Muscle layer of colon (tissue), 2 donors: ENCODE measurements at regions not wholly inside any gene's neighbourhood (a gene's known extent, or its start where the extent isn't known, plus 50 kb on each side); places are given as distances from the start of the nearest gene placed in this dataset.

Experiments used
- H3K27ac ChIP-seq: one replicate; pipeline ENCODE4 v1.7.0; 2013; ENCODE audit warnings: low read depth, mild to moderate bottlenecking, low read length, moderate library complexity
- H3K27me3 ChIP-seq, 2 donors: one replicate each; pipeline ENCODE4 v1.7.0; 2013; ENCODE audit warnings: low read length in 2 of 2, mild to moderate bottlenecking in 2 of 2; ENCODE audit not compliant: insufficient read depth in 2 of 2, control insufficient read depth in 1 of 2
- H3K36me3 ChIP-seq: one replicate; pipeline ENCODE4 v1.7.0; 2013; ENCODE audit warnings: mild to moderate bottlenecking, low read length; ENCODE audit not compliant: insufficient read depth
- H3K4me1 ChIP-seq: one replicate; pipeline ENCODE4 v1.7.0; 2013; ENCODE audit warnings: mild to moderate bottlenecking, low read length; ENCODE audit not compliant: insufficient read depth
- H3K4me3 ChIP-seq, 2 donors: one replicate each; pipeline ENCODE4 v1.7.0; 2013; ENCODE audit warnings: low read length in 2 of 2, low read depth in 1 of 2, mild to moderate bottlenecking in 1 of 2, moderate library complexity in 1 of 2
- H3K9ac ChIP-seq: one replicate; pipeline ENCODE4 v1.7.0; 2013; ENCODE audit warnings: low read length
- H3K9me3 ChIP-seq: one replicate; pipeline ENCODE4 v1.7.0; 2013; ENCODE audit warnings: mild to moderate bottlenecking, low read length
- donor health status: abdominal sarcoma.
- donor health status: Adenocarcinoma of cecum.

DNA sequence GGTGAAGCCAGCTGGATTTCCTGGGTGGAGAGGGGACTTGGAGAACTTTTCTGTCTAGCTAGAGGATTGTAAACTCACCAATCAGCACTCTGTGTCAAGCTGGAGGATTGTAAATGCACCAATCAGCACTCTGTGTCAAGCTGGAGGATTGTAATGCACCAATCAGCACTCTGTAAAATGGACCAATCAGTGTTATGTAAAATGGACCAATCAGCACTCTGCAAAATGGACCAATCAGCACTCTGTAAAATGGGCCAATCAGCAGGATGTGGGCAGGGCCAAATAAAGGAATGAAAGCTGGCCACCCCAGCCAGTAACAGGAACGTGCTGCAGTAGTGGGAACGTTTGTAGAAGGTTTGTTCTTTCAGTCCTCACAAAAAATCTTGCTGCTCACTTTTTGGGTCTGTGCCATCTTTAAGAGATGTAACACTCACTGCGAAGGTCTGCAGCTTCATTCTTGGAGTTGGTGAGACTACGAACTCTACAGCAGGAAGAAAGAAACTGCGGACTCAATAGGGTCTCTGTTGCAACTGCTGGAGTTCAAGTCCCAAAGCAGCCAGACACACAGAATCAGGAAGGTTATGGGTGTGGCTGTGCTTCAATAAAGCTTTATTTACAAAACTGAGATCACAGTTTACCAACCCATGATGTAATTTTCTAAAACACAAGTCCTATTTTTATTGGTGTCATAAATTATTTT lies 145.7 kb upstream of the ERCC6L2 start:
- Histone ChIP-seq H3K9ac (no peak overlapping the region), H3K9me3 (no peaks in the 10 kb centered on the region), H3K27ac (no peak overlapping the region), H3K36me3 (no peaks in the 10 kb centered on the region), H3K4me1 (peaks cover 5% of the 10 kb centered on the region), H3K27me3 (no peaks in the 10 kb centered on the region), H3K4me3 (no peak overlapping the region)

DNA sequence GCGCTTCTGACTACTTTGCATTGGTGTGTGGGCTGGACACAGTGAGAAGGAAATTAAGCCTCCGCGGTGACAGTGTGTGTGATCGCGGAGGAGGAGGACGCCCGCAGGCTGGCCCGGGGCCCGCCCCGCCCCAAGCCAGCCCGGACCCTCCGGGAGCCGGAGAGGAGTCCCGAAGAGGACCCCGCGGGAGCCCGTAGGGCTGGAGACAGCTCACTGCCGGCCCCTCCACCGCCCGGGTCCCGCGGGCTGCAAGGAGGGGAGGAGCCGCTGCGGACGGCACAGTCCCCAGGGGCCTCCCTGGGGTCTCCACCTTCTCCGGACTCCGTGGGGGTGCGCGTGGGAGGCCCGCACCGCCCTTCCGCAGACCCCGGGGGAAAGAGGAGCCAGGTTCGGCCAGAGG lies 146.4 kb upstream of the ERCC6L2 start:
- Histone ChIP-seq H3K36me3 (no peaks in the 10 kb centered on the region), H3K27ac (no peak overlapping the region), H3K9ac (no peak overlapping the region), H3K9me3 (no peaks in the 10 kb centered on the region), H3K27me3 (no peaks in the 10 kb centered on the region), H3K4me1 (peaks cover 5% of the 10 kb centered on the region), H3K4me3 (no peak overlapping the region)

DNA sequence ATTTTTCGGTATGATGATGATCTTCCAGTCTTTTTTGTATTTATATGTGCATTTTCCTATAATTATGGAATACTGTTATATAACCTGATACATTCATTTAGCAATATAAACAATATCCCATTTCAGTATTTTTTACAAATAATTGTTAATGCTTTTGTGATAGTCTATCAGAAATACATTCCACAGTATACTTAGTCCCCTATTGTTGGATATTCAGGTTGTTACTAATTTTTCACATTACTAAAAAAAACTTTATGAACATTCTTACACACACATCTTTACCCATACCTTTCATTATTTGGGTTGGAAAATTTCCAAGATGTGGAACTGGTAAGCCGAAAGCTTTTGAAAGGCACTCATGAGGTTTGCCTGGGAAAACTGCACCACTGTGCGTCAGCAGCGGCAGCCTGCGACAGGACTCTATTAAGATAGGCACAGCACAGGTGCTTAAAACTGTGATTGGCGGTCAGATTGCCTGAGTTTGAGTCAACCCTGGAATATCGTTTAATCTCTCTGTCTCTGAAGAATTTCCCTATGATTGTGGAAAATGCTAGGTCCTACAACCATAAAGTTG lies 147.5 kb upstream of the ERCC6L2 start:
- H3K9me3 ChIP-seq: no peaks in the 10 kb centered on the region

DNA sequence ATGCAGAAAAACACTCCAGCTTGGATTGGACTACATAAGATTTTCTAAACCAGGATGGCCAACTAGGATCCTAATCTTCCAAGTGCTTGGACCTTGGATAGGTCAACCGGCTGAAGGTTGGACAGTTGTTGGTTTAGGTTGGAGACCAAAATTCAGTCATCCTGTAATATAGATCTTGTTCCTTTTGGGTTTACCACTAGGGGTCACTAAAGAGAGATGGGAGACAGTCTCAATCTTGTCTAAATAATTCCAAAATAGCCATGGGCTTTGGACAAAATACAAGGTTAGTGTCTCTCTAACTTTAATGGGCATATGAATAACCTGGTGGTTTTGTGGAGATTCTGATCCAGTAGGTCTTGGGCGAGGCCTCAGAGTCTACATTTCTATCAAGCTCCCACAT lies 148.7 kb upstream of the ERCC6L2 start:
- H3K9me3 ChIP-seq: no peaks in the 10 kb centered on the region
- no peak overlapping the region for H3K9ac ChIP-seq
- no peaks in the 10 kb centered on the region for H3K27me3 ChIP-seq
- peaks cover 5% of the 10 kb centered on the region for H3K4me1 ChIP-seq
- no peak overlapping the region for H3K27ac ChIP-seq
- no peak overlapping the region for H3K4me3 ChIP-seq
- H3K36me3 ChIP-seq: no peaks in the 10 kb centered on the region

More for the DNA sequence above, 147.5 kb upstream of the ERCC6L2 start:
- Histone ChIP-seq H3K9ac (no peak overlapping the region), H3K27me3 (no peaks in the 10 kb centered on the region), H3K4me3 (no peak overlapping the region), H3K36me3 (no peaks in the 10 kb centered on the region), H3K4me1 (peaks cover 5% of the 10 kb centered on the region), H3K27ac (no peak overlapping the region)

DNA sequence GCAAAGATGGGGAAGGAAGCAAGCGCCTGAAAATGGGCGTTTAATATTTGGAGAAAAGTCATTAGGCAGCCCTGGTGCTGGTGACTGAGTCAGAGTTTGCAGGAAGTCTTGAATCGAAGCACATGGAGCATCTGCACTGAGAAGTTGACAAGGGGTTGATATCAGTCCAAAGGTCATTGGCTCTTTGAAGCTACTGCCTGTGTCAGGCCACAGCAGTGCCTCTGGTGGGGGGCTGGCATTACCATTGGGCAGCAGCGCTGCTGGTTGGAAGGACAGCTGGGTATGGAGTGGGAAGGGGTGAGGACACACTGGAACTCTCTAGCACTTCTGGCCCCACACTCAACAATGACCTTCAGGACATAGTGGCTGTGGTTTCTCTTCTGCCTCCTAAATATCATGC lies 150.4 kb upstream of the ERCC6L2 start:
- Histone ChIP-seq H3K36me3 (no peaks in the 10 kb centered on the region), H3K27ac (no peak overlapping the region), H3K9me3 (no peaks in the 10 kb centered on the region), H3K4me3 (no peak overlapping the region), H3K27me3 (no peaks in the 10 kb centered on the region), H3K4me1 (peaks cover 5% of the 10 kb centered on the region), H3K9ac (no peak overlapping the region)

DNA sequence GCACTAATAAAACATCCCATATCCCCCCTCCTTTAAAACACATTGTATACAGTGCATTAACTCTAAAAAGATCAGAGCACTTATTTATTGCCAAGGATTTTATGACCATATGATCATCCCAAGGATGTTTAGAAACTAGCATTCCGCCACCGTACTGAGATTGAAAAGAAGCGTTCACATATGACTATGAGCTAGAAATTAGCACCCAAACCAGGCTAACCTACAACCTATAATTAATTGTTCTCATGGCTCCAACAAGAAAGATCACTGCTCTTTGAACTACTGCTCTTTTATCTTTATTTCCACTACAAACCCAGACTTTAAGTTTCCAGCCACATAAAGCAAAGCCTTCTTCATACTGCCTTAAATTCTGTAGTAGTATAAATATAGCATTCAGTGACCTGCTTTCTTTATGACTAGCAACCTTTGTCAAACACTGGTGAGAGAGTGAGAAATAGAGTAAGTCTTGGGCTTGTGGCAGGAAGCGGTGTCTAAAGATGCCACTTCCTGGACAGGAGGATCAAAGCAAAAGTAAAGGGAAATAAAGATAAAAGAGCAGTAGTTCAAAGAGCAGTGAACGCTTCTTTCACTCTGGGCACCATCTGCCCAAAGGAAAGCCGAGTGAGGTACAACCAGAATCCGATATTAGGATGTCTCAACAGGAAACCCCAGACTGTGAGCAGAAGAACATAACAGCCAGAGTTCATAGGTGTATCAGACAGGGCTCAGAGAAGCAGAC lies 151.1 kb upstream of the ERCC6L2 start:
- Histone ChIP-seq H3K4me3 (no peak overlapping the region), H3K27ac (no peak overlapping the region), H3K27me3 (no peaks in the 10 kb centered on the region), H3K4me1 (peaks cover 5% of the 10 kb centered on the region), H3K9me3 (no peaks in the 10 kb centered on the region), H3K36me3 (no peaks in the 10 kb centered on the region), H3K9ac (no peak overlapping the region)

DNA sequence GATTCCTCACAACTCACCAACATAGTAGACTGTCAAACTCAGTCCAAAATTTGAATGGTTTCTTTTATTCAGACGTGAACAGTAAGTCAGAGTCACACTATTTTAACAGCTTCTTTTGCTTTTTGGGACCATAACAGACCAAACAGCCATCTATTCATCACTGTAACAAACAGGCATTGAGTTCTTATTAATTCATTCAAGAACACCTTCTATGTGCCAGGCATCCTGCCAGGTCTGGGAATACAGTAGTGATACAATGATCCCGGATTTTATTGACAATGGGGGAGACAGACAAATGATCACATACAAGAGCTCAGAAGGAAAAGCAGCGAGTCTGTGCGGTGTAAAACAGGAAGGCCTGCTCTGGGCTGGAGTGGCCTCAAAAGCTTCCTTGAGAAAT lies 153.3 kb upstream of the ERCC6L2 start:
- peaks cover 3% of the 10 kb centered on the region for H3K4me1 ChIP-seq
- H3K36me3 ChIP-seq: no peaks in the 10 kb centered on the region
- no peak overlapping the region for H3K9ac ChIP-seq
- H3K9me3 ChIP-seq: no peaks in the 10 kb centered on the region
- H3K27ac ChIP-seq: no peak overlapping the region
- no peaks in the 10 kb centered on the region for H3K27me3 ChIP-seq
- H3K4me3 ChIP-seq: no peak overlapping the region

DNA sequence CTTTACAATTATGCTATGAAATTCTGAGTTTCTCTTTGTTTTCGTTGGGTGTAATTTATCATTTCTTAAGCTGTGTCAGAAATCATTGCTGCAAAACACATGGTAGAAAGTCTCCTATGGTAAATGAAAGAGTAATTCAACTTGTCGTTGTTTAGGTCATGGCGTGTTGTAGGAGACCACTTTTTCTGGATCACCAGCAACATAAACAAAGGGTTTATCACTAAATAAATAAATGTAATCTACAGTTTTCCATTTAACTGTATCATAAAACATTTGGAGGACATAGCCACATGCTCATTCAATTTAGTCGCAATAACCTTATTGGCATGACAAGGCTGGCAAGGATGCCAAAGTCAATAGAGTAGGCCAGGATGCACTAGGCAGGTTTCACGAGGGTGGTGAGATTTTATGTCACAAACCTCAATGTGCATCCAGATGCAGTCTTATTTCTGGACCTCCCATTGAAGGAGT lies 154.4 kb upstream of the ERCC6L2 start:
- no peaks in the 10 kb centered on the region for H3K9me3 ChIP-seq
- H3K27ac ChIP-seq: no peak overlapping the region

DNA sequence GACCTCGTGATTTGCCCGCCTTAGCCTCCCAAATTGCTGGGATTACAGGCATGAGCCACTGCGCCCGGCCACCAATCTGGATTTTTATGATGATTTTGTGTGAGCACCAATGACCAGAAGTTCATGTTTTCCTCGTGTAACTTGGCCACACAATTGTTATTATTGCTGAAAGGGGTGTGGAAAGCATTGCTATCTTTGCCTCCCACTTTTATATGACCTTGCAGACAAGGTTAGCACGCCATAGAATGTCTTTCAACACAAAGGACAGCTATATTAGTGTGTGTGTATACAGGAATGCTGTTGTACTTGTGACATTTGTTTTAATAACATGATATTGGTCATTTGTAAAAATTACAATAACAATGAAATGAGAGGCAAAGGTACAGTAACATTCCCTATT lies 155.0 kb upstream of the ERCC6L2 start:
- Histone ChIP-seq H3K4me1 (no peaks in the 10 kb centered on the region), H3K9ac (no peak overlapping the region), H3K27me3 (no peaks in the 10 kb centered on the region), H3K36me3 (no peaks in the 10 kb centered on the region), H3K27ac (no peak overlapping the region), H3K9me3 (no peaks in the 10 kb centered on the region), H3K4me3 (no peak overlapping the region)

More for the DNA sequence above, 154.4 kb upstream of the ERCC6L2 start:
- Histone ChIP-seq H3K9ac (no peak overlapping the region), H3K4me1 (no peaks in the 10 kb centered on the region), H3K27me3 (no peaks in the 10 kb centered on the region), H3K4me3 (no peak overlapping the region), H3K36me3 (no peaks in the 10 kb centered on the region)

DNA sequence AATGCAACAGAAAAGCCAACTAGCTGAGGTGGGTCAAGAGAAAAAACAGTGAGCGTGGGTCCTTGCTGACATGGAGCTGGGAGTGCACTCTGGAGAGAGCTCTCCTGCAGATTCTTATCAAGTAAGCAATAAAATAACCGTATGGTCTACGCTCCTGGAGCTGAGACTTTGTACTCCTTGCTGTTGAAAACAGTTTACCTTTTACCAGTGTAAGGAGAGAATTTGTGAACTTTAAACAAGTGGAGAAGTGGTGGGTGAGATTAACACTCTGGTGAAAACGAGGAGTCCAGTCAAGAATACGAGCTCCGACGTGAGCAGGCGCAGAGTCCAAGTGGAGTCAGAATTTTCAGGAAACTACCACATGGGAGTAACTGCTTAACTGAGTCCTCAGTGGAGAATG lies 156.1 kb upstream of the ERCC6L2 start:
- Histone ChIP-seq H3K27ac (no peak overlapping the region), H3K4me3 (no peak overlapping the region), H3K9me3 (no peaks in the 10 kb centered on the region), H3K9ac (no peak overlapping the region), H3K4me1 (no peaks in the 10 kb centered on the region), H3K27me3 (no peaks in the 10 kb centered on the region), H3K36me3 (no peaks in the 10 kb centered on the region)

DNA sequence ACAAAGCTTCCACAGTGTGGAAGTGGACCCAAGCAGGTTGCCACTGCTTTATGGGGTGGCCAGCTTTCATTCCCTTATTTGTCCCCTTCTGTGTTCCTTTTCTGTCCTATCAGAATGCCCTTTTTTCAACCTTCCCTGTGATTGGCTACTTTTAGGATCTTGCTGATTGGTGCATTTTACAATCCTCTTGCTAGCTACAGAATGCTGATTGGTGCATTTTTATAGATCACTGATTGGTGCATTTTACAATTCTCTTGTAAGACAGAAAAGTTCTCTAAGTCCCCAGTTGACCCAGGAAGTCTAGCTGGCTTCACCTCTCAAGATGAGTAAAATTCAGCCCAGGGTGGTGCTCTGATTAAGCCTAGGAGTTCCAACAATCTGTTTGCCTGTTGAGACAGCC lies 157.2 kb upstream of the ERCC6L2 start:
- Histone ChIP-seq H3K4me3 (no peak overlapping the region), H3K27ac (no peak overlapping the region), H3K9ac (no peak overlapping the region), H3K9me3 (no peaks in the 10 kb centered on the region), H3K4me1 (no peaks in the 10 kb centered on the region), H3K36me3 (no peaks in the 10 kb centered on the region), H3K27me3 (no peaks in the 10 kb centered on the region)
